ENCODE measurements at regions not wholly inside any gene's neighbourhood (a gene's known extent, or its start where the extent isn't known, plus 50 kb on each side); places are given as distances from the start of the nearest gene placed in this dataset.
"Not testable (repeated sequence)": the region's sequence is repeated elsewhere in the genome, so short reads cannot be mapped to it uniquely, and the experiment has no call there.

GRCh38 chr17:70525961-70526360 is 356.6 kb downstream of the KCNJ2 start:
- no peak for DNase-seq

- no peak for DNase-seq
Measured at GRCh38 chr17:70527364-70527888, 358.1 kb downstream of the KCNJ2 start.

DNA sequence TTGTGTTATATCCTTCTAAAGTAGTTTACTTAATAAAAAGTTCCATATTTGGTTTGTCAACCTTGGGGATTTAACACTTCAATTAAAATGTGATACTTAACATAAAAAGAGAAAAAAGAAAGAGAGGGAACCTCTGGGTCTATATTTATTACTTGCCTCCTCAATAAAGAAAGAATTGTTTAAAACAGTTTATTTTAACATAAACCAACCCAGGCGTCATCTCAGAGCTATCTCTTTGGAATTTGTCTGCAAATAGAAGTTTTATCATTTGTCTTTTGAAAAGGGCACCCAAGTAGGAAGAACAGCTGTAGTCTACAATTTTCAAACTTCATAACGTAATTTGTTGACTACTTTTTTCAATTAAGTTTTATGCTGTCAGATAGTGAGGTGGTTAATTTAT is 364.1 kb downstream of the KCNJ2 start:
- no peak for DNase-seq

DNA sequence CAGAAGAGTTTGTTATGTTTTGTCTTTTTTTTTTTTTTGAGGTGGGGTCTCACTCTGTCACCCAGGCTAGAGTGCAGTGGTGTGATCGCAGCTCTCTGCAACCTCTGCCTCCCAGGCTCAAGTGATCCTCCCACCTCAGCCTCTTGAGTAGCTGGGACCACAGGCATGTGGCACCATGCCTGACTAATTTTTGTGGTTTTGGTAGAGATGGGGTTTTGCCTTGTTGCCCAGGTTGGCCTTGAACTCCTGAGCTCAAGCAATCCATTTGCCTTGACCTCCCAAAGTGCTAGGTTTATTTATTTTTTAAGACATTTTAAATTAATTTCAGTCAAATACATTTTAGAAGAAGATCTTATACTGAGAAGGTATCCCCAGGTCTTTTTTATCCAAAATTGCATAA is 366.7 kb downstream of the KCNJ2 start:
- DNase-seq, result no peak

DNA sequence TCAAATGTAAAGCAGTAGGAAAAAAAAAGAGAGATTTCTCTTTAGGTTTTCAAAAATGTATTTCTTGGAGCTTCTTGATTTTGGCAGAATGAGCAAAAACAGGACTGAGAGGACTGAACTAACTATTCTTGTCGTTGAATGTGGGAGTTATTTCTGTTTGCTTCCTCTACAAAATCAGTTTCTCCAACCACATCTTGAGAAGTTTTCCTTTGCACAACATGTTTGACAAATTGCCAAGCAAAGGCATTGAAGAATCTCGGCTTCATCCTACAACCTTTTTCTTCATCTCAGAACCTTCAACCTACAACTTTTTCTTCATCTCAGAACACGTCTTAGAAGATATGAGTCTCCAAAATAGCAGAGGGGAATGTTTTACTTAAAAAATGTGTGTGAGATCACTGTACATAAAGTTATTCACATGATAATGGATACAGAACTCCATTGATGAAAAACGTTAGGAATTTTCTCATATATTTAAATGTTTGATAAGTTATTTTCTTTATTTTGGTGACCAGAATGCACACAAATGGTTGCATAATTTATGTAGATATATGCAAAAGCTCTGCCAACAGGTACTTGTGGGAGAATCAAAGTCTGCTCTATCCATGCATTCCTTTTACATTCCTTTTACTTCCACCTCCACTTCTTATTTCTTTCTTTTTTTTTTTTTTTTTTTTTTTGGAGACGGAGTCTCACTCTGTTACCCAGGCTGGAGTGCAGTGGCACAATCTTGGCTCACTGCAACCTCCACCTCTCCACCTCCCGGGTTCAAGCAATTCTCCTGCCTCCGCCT is 370.0 kb downstream of the KCNJ2 start:
- no peak for DNase-seq

DNA sequence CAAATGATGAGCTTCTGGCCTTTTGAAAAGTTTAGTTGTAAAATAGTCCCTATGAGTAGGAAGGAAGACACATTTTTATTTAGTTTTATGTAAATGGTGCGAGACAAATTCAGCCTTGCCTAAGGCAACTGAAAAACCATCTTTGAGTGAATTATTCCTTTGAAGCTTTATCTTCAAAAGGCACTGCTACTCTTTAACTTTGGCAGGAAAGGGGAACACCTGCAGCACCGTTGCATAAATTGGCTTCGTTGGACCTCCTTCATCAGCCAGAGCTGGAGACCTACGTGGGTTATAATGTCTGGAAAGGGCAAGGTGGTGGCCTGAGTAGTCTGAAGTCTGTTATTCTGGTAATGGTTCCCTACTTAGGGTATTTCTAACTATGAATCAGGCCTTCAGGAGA is 373.5 kb downstream of the KCNJ2 start:
- DNase-seq, result no peak

GRCh38 chr17:70544317-70544716 is 375.0 kb downstream of the KCNJ2 start:
- DNase-seq, result no peak

DNA sequence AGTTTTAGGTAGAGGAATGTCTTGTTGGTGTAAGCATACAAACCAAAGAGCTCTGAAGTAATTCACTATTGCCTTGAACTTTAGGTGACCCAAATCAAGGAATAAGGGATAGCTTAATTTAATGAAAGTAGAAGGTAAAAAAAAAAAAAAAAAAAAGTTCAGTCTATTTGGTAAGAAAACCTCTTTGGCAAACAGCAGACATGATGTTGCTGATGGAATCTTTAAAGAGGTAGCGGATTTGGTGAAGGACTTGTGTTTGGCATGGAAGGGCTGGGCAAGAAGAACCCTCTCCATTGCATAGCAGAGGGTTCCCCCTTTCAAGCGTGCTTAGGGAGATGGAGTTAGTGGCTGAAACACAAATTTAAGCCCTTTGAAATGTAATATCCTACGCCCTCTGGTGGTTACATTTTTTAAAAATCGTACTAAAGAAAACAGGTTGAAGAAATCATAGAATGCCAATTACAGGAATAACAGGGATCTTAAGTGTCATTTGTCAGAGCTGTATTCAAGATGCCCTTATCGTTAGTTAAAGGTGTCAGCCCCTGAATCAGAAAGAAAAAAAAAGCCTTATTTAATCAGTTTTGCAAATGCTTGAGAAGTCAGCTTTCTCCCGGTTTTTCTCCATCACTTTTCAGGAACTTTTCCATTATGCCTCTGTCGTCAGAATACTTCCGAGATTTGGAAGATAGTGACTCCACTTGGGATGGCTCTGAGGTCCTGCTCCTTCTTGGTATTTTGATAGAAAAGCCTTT is 383.1 kb downstream of the KCNJ2 start:
- DNase-seq, result peak; percentile 48

GRCh38 chr17:70552982-70553334 is 383.6 kb downstream of the KCNJ2 start:
- no peak for DNase-seq

- no peak for DNase-seq
Measured at GRCh38 chr17:70555723-70556122, 386.4 kb downstream of the KCNJ2 start.

DNA sequence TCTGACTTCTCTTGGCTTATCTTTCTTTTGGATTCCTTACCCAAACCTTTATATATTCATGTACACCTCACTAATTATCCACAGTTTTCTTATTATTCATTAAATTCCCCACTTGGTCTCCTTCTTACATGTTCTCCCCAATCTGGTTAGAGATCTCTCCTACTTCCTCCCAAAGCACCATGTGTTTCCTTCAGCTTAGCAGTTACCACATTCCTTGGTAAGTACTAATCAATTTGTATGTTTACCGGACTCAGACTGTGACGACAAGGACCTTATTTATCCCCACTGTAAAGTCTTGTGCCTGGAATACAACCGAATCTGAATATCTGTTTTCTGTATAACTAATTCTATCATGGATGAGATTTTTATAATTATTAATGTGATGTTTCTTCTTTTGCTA is 389.5 kb downstream of the KCNJ2 start:
- DNase-seq, result no peak

- DNase-seq, result no peak
Measured at GRCh38 chr17:70560471-70560870, 391.1 kb downstream of the KCNJ2 start.

GRCh38 chr17:70562137-70562536 is 392.8 kb downstream of the KCNJ2 start:
- DNase-seq, result no peak

DNA sequence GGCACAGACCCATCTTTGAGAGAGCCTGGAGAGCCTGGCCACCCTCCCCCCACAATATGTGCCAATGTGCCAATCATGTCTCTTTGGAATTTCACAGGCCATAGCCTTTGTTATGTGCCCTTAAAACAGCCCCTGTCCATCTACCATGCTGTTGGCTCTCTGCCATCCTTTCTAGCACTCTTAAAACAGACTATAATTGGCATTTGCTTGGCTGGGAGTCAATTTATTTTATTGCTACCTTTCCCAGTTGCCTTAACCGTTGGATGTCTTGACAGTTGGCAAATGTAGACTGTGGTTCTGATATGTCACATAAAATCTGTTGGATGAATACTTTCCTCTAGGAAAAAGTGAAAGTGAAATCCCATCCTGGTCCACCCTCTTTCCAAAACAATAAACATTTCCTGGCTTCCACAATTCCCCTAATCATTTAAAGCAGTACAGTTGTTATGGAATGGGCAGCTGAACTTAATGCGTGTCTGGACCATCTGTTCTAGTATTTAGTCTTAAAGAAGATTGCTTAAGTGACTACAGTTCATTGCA is 394.0 kb downstream of the KCNJ2 start:
- peak; percentile 73 for DNase-seq

GRCh38 chr17:70564006-70564620 is 394.8 kb downstream of the KCNJ2 start:
- no peak for DNase-seq

- DNase-seq, result no peak
Measured at GRCh38 chr17:70569128-70569527, 399.8 kb downstream of the KCNJ2 start.

DNA sequence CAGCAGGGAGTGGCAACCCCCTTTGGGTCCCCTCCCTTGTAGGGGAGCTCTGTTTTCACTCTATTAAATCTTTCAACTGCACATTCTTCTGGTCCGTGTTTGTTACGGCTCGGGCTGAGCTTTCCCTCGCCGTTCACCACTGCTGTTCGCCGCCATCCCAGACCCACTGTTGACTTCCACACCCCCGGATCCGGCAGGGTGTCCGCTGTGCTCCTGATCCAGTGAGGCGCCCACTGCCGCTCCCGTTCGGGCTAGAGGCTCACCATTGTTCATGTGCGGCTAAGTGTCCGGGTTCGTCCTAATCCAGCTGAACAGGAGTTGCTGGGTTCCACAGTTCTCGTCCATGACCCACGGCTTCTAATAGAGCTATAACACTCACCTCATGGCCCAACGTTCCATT is 408.1 kb downstream of the KCNJ2 start:
- DNase-seq, result no peak

- no peak for DNase-seq
Measured at GRCh38 chr17:70581459-70581858, 412.1 kb downstream of the KCNJ2 start.

GRCh38 chr17:70582777-70583176 is 413.4 kb downstream of the KCNJ2 start:
- no peak for DNase-seq

DNA sequence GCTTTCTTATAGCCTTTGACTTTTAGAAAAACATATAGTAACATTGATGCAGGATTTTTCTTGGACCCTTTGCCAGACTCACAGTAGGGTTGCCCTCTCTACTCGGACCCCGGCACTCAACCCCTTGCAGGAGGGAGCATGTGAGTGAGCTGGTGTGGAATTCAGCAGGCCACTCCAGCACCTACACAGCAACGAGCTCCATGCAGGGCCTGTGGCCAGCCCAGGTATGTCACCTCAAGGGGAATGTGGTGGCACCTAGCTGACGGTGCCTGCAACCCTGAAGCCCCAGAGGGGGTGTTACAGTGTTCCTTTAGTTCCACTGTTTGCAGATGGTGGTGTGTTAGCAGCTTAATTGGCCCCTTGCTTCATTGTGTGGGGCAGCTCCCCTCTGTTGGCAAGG is 414.9 kb downstream of the KCNJ2 start:
- no peak for DNase-seq

DNA sequence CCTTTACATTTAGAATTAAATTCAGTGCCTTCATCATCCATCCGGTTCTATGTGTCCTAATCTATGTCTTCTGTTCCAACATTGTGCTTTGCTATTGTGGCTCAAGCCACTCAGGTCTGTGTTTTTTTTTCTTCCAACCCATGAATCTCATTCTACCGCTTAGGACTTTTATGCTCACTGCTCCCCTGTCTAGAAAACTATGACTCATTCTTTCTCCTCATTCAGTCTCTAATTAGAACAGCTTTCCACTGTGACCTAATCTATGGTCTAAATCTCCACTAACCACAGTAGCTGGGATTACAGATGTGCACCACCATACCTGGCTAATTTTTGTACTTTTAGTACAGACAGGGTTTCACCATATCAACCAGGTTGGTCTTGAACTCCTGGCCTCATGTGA is 418.7 kb downstream of the KCNJ2 start:
- DNase-seq, result no peak

- DNase-seq, result no peak
Measured at GRCh38 chr17:70597774-70598173, 428.4 kb downstream of the KCNJ2 start.

- DNase-seq, result no peak
Measured at GRCh38 chr17:70599198-70599597, 429.9 kb downstream of the KCNJ2 start.

GRCh38 chr17:70599945-70600344 is 430.6 kb downstream of the KCNJ2 start:
- not testable (repeated sequence) for DNase-seq

Measured in NCI-H2171 (cell line).